Right atrium auricular region (tissue), 2 donors: ENCODE measurements at regions not wholly inside any gene's neighbourhood (a gene's known extent, or its start where the extent isn't known, plus 50 kb on each side); places are given as distances from the start of the nearest gene placed in this dataset.

Source experiments
- DNase-seq: peaks from one replicate; pipeline ENCODE4 v3.0.0-alpha.2; 2019; ENCODE audit warnings: low spot score
- H3K27ac ChIP-seq, 2 donors: fragments of 200-600 bp; sonication (generic); 1 replicate in 1 of 2; 2 replicates in 1 of 2; pipeline ENCODE4 v1.5.1; 2016 to 2019
- H3K27me3 ChIP-seq, 2 donors: fragments of 200-600 bp; sonication (generic); one replicate each; pipeline versions ENCODE4 v1.5.1 to v1.6.0; 2017 to 2019
- H3K36me3 ChIP-seq: fragments of 200-600 bp; sonication (generic); one replicate; pipeline ENCODE4 v1.5.1; 2016
- H3K4me1 ChIP-seq, 2 donors: fragments of 200-600 bp; sonication (generic); one replicate each; pipeline versions ENCODE4 v1.5.1 to v1.6.0; 2017 to 2019
- H3K4me3 ChIP-seq, 2 donors: fragments of 200-600 bp; sonication (generic); 1 replicate in 1 of 2; 2 replicates in 1 of 2; pipeline ENCODE4 v1.5.1; 2017 to 2019; ENCODE audit warnings: mild to moderate bottlenecking in 1 of 2, moderate library complexity in 1 of 2
- H3K9me3 ChIP-seq, 2 donors: fragments of 200-600 bp; sonication (generic); one replicate each; pipeline ENCODE4 v1.5.1; 2019
- TF ChIP-seq, protein P1 (sequence below), 2 donors: fragments of 200-600 bp; sonication (generic); IDR thresholded peaks; one replicate each; pipeline ENCODE4 v1.5.1; 2019; ENCODE audit warnings: antibody characterized with exemption in 2 of 2

DNA sequence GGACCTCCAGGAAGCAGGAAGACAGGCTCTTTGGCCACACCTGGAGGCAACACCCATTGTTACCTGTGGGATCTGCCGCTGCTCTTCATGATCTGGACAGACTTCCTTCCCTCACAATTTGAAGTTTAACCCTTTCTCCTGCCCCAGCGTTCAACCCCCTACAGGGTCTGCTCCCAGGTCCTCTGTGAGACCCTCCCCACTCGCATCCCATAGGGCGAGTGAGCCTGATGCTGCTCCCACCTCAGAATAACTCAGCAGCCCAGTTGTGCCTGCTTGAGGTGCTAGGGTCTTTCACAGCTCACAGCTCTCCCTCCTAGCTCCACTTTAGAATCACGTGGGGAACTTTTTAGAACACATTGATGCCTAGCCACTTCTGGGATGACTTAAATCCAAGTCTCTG, 61.8 kb upstream of the C10orf90 start:
- Histone ChIP-seq H3K27ac (no peak overlapping the region), H3K4me3 (no peak overlapping the region), H3K36me3 (no peaks in the 10 kb centered on the region), H3K9me3 (peaks cover 0 to 12% of the 10 kb centered on the region in 2 donors), H3K27me3 (no peaks in the 10 kb centered on the region), H3K4me1 (peaks cover 0 to 5% of the 10 kb centered on the region in 2 donors)
- DNase-seq, result peak; percentile 16
- TF ChIP-seq, protein P1, sequence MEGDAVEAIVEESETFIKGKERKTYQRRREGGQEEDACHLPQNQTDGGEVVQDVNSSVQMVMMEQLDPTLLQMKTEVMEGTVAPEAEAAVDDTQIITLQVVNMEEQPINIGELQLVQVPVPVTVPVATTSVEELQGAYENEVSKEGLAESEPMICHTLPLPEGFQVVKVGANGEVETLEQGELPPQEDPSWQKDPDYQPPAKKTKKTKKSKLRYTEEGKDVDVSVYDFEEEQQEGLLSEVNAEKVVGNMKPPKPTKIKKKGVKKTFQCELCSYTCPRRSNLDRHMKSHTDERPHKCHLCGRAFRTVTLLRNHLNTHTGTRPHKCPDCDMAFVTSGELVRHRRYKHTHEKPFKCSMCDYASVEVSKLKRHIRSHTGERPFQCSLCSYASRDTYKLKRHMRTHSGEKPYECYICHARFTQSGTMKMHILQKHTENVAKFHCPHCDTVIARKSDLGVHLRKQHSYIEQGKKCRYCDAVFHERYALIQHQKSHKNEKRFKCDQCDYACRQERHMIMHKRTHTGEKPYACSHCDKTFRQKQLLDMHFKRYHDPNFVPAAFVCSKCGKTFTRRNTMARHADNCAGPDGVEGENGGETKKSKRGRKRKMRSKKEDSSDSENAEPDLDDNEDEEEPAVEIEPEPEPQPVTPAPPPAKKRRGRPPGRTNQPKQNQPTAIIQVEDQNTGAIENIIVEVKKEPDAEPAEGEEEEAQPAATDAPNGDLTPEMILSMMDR (IDR thresholded peaks at IDR 0.05), result no peak

GRCh38 chr10:126732868-126733267, 62.4 kb upstream of the C10orf90 start:
- no peak for DNase-seq
- Histone ChIP-seq H3K27ac (no peak overlapping the region), H3K27me3 (no peaks in the 10 kb centered on the region), H3K9me3 (peaks cover 0 to 7% of the 10 kb centered on the region in 2 donors), H3K4me1 (peaks cover 0 to 5% of the 10 kb centered on the region in 2 donors), H3K36me3 (no peaks in the 10 kb centered on the region), H3K4me3 (no peak overlapping the region)
- TF ChIP-seq, protein P1 (IDR thresholded peaks at IDR 0.05), result no peak

- Histone ChIP-seq H3K36me3 (no peaks in the 10 kb centered on the region), H3K4me1 (peaks cover 0 to 5% of the 10 kb centered on the region in 2 donors), H3K9me3 (no peaks in the 10 kb centered on the region), H3K27me3 (no peaks in the 10 kb centered on the region), H3K27ac (no peak overlapping the region), H3K4me3 (no peak overlapping the region)
- peak; percentile 56 for DNase-seq
- TF ChIP-seq, protein P1 (IDR thresholded peaks at IDR 0.05), result no peak
Measured at GRCh38 chr10:126734015-126734414, 63.5 kb upstream of the C10orf90 start.

GRCh38 chr10:126734967-126735366, 64.5 kb upstream of the C10orf90 start:
- H3K9me3 ChIP-seq, result no peaks in the 10 kb centered on the region
- no peaks in the 10 kb centered on the region for H3K27me3 ChIP-seq
- TF ChIP-seq, protein P1 (IDR thresholded peaks at IDR 0.05), result no peak
- H3K4me3 ChIP-seq, result no peak overlapping the region
- peaks cover 0 to 5% of the 10 kb centered on the region in 2 donors for H3K4me1 ChIP-seq
- H3K27ac ChIP-seq, result no peak overlapping the region
- H3K36me3 ChIP-seq, result no peaks in the 10 kb centered on the region
- no peak for DNase-seq

DNA sequence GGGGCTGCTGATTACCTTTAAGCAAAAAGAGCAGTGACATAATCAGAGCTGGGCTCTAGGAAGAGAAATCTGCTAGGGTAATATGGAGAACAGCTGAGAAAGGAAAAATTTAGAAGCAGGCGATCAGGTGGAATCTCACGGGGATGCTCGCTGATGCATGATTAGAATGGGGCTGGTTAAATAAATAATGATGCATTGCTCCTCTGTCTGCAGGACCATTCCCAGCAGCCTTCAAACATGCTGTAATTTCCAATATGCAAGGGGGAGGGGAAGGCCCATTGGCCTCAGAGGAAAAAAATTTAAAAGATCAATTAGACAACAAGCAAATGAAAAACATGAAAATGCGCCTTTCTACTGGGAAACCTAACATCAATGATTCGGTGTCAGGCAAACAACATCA, 65.6 kb upstream of the C10orf90 start:
- Histone ChIP-seq H3K4me3 (no peak overlapping the region), H3K36me3 (no peaks in the 10 kb centered on the region), H3K4me1 (peaks cover 0 to 5% of the 10 kb centered on the region in 2 donors), H3K9me3 (no peaks in the 10 kb centered on the region), H3K27me3 (no peaks in the 10 kb centered on the region), H3K27ac (no peak overlapping the region)
- no peak for DNase-seq
- TF ChIP-seq, protein P1 (IDR thresholded peaks at IDR 0.05), result no peak

- H3K4me3 ChIP-seq, result no peak overlapping the region
- TF ChIP-seq, protein P1 (IDR thresholded peaks at IDR 0.05), result no peak
- H3K36me3 ChIP-seq, result no peaks in the 10 kb centered on the region
- H3K27ac ChIP-seq, result no peak overlapping the region
- H3K27me3 ChIP-seq, result no peaks in the 10 kb centered on the region
- H3K9me3 ChIP-seq, result no peaks in the 10 kb centered on the region
- peaks cover 0 to 5% of the 10 kb centered on the region in 2 donors for H3K4me1 ChIP-seq
- DNase-seq, result peak; percentile 28
Measured at GRCh38 chr10:126736727-126737126, 66.2 kb upstream of the C10orf90 start.
